ENCODE measurements at regions not wholly inside any gene's neighbourhood (a gene's known extent, or its start where the extent isn't known, plus 50 kb on each side); places are given as distances from the start of the nearest gene placed in this dataset.

DNA sequence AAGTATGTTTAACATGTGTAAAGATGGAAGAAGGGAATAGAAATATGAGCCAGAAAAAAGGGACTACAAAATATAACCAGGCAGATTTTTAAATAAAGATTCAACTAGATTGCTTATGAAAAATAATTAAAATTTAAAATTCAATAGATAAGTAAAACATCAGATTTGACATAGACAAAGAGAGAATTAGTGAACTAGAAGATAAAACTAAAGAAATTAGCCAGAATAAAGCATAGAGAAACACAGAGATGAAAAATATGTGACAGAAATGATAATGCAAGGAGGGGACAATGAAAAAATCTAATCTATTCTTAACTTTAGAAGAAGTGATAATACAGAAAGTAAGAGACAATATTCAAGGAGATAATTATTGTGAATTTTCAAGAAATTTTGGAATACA lies 222.6 kb upstream of the PMFBP1 start:
- TF ChIP-seq, protein P1, sequence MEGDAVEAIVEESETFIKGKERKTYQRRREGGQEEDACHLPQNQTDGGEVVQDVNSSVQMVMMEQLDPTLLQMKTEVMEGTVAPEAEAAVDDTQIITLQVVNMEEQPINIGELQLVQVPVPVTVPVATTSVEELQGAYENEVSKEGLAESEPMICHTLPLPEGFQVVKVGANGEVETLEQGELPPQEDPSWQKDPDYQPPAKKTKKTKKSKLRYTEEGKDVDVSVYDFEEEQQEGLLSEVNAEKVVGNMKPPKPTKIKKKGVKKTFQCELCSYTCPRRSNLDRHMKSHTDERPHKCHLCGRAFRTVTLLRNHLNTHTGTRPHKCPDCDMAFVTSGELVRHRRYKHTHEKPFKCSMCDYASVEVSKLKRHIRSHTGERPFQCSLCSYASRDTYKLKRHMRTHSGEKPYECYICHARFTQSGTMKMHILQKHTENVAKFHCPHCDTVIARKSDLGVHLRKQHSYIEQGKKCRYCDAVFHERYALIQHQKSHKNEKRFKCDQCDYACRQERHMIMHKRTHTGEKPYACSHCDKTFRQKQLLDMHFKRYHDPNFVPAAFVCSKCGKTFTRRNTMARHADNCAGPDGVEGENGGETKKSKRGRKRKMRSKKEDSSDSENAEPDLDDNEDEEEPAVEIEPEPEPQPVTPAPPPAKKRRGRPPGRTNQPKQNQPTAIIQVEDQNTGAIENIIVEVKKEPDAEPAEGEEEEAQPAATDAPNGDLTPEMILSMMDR (IDR thresholded peaks at IDR 0.05; ENCODE audit: low read length): no peak
- TF ChIP-seq EZH2 (IDR thresholded peaks at IDR 0.05; ENCODE audit: borderline replicate concordance, low read length): no peak

Measured in OCI-LY1 (cell line).